ENCODE measurements at regions not wholly inside any gene's neighbourhood (a gene's known extent, or its start where the extent isn't known, plus 50 kb on each side); places are given as distances from the start of the nearest gene placed in this dataset.
A peak's percentile ranks its signal among the peaks of the same experiment; 100 is the strongest.

DNA sequence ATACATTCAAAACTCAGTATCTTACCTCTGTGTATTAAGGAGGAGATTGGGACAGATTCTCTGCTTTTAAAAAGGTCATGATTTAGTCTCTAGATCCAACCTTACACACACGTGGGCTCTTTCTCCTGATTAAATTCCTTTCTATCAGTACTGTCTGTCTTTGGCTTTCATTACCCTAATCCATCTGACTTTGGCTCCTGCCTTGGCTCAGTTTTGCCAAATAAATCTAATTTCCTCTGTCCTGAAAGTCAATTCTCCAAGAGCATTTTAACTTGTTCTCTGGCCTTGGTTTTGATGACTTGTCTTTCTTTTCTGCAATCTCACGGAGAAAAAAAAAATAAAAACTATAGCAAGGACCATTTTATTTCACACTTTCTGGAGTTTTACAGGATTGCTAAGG, 176.6 kb upstream of the PDGFD start:
- H3K36me3 ChIP-seq (replicated peaks) = no peaks in the 10 kb centered on the region
- TF ChIP-seq, protein P1, sequence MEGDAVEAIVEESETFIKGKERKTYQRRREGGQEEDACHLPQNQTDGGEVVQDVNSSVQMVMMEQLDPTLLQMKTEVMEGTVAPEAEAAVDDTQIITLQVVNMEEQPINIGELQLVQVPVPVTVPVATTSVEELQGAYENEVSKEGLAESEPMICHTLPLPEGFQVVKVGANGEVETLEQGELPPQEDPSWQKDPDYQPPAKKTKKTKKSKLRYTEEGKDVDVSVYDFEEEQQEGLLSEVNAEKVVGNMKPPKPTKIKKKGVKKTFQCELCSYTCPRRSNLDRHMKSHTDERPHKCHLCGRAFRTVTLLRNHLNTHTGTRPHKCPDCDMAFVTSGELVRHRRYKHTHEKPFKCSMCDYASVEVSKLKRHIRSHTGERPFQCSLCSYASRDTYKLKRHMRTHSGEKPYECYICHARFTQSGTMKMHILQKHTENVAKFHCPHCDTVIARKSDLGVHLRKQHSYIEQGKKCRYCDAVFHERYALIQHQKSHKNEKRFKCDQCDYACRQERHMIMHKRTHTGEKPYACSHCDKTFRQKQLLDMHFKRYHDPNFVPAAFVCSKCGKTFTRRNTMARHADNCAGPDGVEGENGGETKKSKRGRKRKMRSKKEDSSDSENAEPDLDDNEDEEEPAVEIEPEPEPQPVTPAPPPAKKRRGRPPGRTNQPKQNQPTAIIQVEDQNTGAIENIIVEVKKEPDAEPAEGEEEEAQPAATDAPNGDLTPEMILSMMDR (IDR thresholded peaks at IDR 0.05; ENCODE audit: low read depth, low read length, missing control alignments) = no peak
- no peak overlapping the region for H3K27ac ChIP-seq
- no peaks in the 10 kb centered on the region for H3K27me3 ChIP-seq (replicated peaks)
- in situ Hi-C loops (cut with HindIII; ENCODE audit: low pct_ligation_motif_present, low sequenced_read_pairs) = no loop called here
- no peak for DNase-seq
- H3K4me3 ChIP-seq (ENCODE audit: low read depth, low read length) = no peak overlapping the region

DNA sequence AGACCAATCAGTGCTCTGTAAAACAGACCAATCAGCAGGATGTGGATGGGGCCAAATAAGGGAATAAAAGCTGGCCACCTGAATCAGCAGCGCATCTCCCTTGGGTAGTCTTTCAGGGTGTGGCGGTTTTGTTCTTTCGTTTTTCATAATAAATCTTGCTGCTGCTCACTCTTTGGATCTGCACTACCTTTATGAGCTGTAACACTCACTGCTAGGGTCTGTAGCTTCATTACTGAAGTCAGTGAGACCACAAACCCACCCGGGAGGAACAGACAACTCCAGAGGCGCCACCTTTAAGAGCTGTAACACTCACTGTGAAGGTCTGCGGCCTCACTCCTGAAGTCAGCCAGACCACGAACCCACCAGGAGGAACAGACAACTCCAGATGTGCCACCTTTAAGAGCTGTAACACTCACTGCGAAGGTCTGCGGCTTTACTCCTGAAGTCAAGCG, 175.5 kb upstream of the PDGFD start:
- H3K4me3 ChIP-seq (ENCODE audit: low read depth, low read length) = no peak overlapping the region
- H3K27ac ChIP-seq = no peak overlapping the region
- no peaks in the 10 kb centered on the region for H3K36me3 ChIP-seq (replicated peaks)
- no peak for DNase-seq
- TF ChIP-seq, protein P1 (IDR thresholded peaks at IDR 0.05; ENCODE audit: low read depth, low read length, missing control alignments) = no peak
- in situ Hi-C loops (cut with HindIII; ENCODE audit: low pct_ligation_motif_present, low sequenced_read_pairs) = no loop called here
- H3K27me3 ChIP-seq (replicated peaks) = no peaks in the 10 kb centered on the region

DNA sequence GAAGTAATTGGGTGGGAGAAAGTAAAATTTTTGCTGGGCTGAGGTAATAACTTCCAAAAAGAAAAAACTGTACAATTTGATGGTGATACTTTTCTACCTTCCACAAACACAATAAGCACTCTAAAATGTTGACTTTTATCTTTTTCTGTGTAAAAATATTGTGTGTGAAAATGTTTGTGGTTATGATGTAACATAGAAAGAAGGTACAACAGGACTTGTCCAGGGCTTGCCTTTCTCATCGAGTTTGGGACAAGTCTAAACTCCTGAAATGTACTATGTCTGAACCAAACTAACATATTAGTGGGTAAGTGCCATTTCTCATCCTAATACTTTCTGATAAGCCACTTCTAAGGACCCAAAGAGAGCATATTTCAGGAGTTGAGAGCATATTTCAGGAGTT, 174.2 kb upstream of the PDGFD start:
- peak overlapping the region; percentile 55 for H3K27ac ChIP-seq
- in situ Hi-C loops (cut with HindIII; ENCODE audit: low pct_ligation_motif_present, low sequenced_read_pairs) = no loop called here
- H3K4me3 ChIP-seq (ENCODE audit: low read depth, low read length) = no peak overlapping the region
- H3K27me3 ChIP-seq (replicated peaks) = no peaks in the 10 kb centered on the region
- no peaks in the 10 kb centered on the region for H3K36me3 ChIP-seq (replicated peaks)
- no peak for DNase-seq
- TF ChIP-seq, protein P1 (IDR thresholded peaks at IDR 0.05; ENCODE audit: low read depth, low read length, missing control alignments) = no peak

DNA sequence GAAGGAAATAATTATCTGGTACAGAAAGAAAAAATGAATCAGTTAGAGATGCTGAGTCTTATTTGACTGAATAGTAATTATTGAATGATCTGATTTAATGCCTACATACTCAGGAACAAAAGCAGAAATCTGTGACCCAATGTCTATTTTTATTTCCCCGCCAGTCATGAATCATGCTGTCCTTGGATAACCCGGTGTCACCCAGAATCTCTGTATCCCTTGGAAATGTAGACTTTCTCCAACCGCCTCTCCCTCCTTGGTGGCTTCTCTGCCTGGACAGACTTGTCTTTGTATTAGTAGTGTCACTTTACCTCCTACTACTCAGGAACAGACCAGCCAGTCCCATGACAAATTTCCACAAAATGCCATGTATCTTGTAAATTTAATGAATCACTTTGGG, 173.3 kb upstream of the PDGFD start:
- no peak overlapping the region for H3K4me3 ChIP-seq (ENCODE audit: low read depth, low read length)
- no peak overlapping the region for H3K27ac ChIP-seq
- no peaks in the 10 kb centered on the region for H3K36me3 ChIP-seq (replicated peaks)
- no peak for DNase-seq
- TF ChIP-seq, protein P1 (IDR thresholded peaks at IDR 0.05; ENCODE audit: low read depth, low read length, missing control alignments) = no peak
- in situ Hi-C loops (cut with HindIII; ENCODE audit: low pct_ligation_motif_present, low sequenced_read_pairs) = no loop called here
- H3K27me3 ChIP-seq (replicated peaks) = no peaks in the 10 kb centered on the region

DNA sequence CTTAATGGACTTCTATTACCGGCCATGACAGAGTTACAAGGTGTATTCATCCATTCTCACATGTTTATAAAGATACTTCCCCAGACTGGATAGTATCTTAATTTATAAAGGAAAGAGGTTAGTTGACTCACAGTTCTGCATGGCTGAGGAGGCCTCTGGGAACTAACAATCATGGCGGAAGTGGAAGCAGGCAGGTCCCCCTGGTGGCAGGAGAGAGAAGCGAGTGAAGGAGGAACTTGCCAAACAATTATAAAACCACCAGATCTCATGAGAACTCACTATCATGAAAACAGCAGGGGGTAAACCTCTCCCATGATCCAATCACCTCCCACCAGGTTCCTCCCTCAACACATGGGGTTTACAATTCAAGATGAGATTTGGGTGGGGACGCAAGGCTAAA, 170.0 kb upstream of the PDGFD start:
- in situ Hi-C loops (cut with HindIII; ENCODE audit: low pct_ligation_motif_present, low sequenced_read_pairs) = no loop called here
- no peak for DNase-seq
- H3K27ac ChIP-seq = no peak overlapping the region
- no peaks in the 10 kb centered on the region for H3K27me3 ChIP-seq (replicated peaks)
- no peak overlapping the region for H3K4me3 ChIP-seq (ENCODE audit: low read depth, low read length)
- TF ChIP-seq, protein P1 (IDR thresholded peaks at IDR 0.05; ENCODE audit: low read depth, low read length, missing control alignments) = peak; percentile 48
- no peaks in the 10 kb centered on the region for H3K36me3 ChIP-seq (replicated peaks)

DNA sequence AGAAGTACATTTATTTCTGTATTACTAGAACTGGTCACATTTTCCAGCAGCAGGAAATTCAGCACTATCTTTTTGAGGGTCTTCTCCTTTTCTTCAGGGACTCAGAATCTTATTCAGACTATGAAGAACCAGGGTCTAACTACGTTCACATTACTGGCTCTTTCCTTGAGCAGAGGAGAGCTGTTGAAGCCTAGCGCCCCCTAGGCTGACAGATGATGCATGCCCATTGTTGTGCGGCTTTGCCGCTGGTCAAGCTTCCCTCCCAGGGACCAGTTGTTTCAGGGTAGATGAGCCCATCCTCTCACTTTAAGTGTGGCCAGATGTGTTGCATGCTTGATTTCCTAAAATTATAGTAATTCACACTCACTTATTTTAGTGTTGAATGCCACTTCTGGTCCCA, 168.2 kb upstream of the PDGFD start:
- no peak for DNase-seq
- TF ChIP-seq, protein P1 (IDR thresholded peaks at IDR 0.05; ENCODE audit: low read depth, low read length, missing control alignments) = peak; percentile 60
- in situ Hi-C loops (cut with HindIII; ENCODE audit: low pct_ligation_motif_present, low sequenced_read_pairs) = no loop called here

More for the DNA sequence above, 168.2 kb upstream of the PDGFD start:
- Histone ChIP-seq H3K27ac (no peak overlapping the region), H3K27me3 (replicated peaks) (no peaks in the 10 kb centered on the region), H3K36me3 (replicated peaks) (no peaks in the 10 kb centered on the region), H3K4me3 (ENCODE audit: low read depth, low read length) (no peak overlapping the region)
